Keratinocyte (primary cell): ENCODE measurements at regions not wholly inside any gene's neighbourhood (a gene's known extent, or its start where the extent isn't known, plus 50 kb on each side); places are given as distances from the start of the nearest gene placed in this dataset.
"Not testable (repeated sequence)": the region's sequence is repeated elsewhere in the genome, so short reads cannot be mapped to it uniquely, and the experiment has no call there.

Experiments used
- DNase-seq: peaks from one replicate; pipeline ENCODE4 v3.0.0-alpha.2; 2011; ENCODE audit warnings: low read depth, missing footprints, low spot score
- FAIRE-seq: peaks from 2 replicates; lab custom pipeline; 2011; peaks lifted over from hg19 to GRCh38; lab: Jason Lieb, UNC
- H2AFZ ChIP-seq: 2 replicates; pipeline ENCODE4 v1.6.0; 2012; ENCODE audit warnings: low read length, control low read depth, inconsistent platforms; ENCODE audit not compliant: control insufficient read depth
- H3K27ac ChIP-seq: 2 replicates; pipeline ENCODE4 v1.5.1; 2011; ENCODE audit warnings: low read length; ENCODE audit not compliant: control insufficient read depth, insufficient read depth
- H3K27me3 ChIP-seq: 3 replicates; pipeline ENCODE4 v1.6.0; 2011; ENCODE audit warnings: low read length; ENCODE audit not compliant: control insufficient read depth, insufficient read depth; ENCODE audit errors: extremely low read depth
- H3K36me3 ChIP-seq, 2 experiments: 2 replicates in 1 of 2; 3 replicates in 1 of 2; pipeline ENCODE4 v1.5.1; 2011; ENCODE audit warnings: low read length in 2 of 2, mild to moderate bottlenecking in 1 of 2; ENCODE audit not compliant: control insufficient read depth in 2 of 2, insufficient read depth in 2 of 2; ENCODE audit errors: extremely low read depth in 1 of 2
- H3K4me1 ChIP-seq: 3 replicates; pipeline ENCODE4 v1.5.1; 2011; ENCODE audit warnings: low read length; ENCODE audit not compliant: control insufficient read depth, insufficient read depth; ENCODE audit errors: extremely low read depth
- H3K4me2 ChIP-seq: 3 replicates; pipeline ENCODE4 v1.6.0; 2011; ENCODE audit warnings: low read depth, low read length; ENCODE audit not compliant: control insufficient read depth, insufficient read depth; ENCODE audit errors: extremely low read depth
- H3K4me3 ChIP-seq, 3 experiments: fragments of 200-600 bp in 1 of 3; sonication (generic) in 1 of 3; 2 replicates in 2 of 3; 3 replicates in 1 of 3; pipeline ENCODE4 v1.5.1; 2011 to 2016; ENCODE audit warnings: low read length in 3 of 3, mild to moderate bottlenecking in 3 of 3, control low read depth in 2 of 3, inconsistent platforms in 1 of 3, low read depth in 1 of 3, mixed read lengths in 1 of 3, mixed run types in 1 of 3, moderate library complexity in 1 of 3; ENCODE audit not compliant: control insufficient read depth in 2 of 3, insufficient read depth in 2 of 3; ENCODE audit errors: extremely low read depth in 1 of 3
- H3K79me2 ChIP-seq: 2 replicates; pipeline ENCODE4 v1.6.0; 2012; ENCODE audit warnings: low read length; ENCODE audit not compliant: control insufficient read depth, insufficient read depth
- H3K9ac ChIP-seq: 3 replicates; pipeline ENCODE4 v1.6.0; 2011; ENCODE audit warnings: low read length; ENCODE audit not compliant: control insufficient read depth, insufficient read depth; ENCODE audit errors: extremely low read depth
- H3K9me1 ChIP-seq: 3 replicates; pipeline ENCODE4 v1.6.0; 2011; ENCODE audit warnings: low read length; ENCODE audit not compliant: control insufficient read depth, insufficient read depth; ENCODE audit errors: extremely low read depth
- H3K9me3 ChIP-seq: 2 replicates; pipeline ENCODE4 v1.5.1; 2012; ENCODE audit warnings: low read depth, low read length; ENCODE audit not compliant: control insufficient read depth
- H4K20me1 ChIP-seq: 3 replicates; pipeline ENCODE4 v1.6.0; 2011; ENCODE audit warnings: low read length; ENCODE audit not compliant: control insufficient read depth, insufficient read depth; ENCODE audit errors: extremely low read depth
- CTCF ChIP-seq, 3 experiments: IDR thresholded peaks in 1 of 3; conservative IDR thresholded peaks in 1 of 3; optimal IDR thresholded peaks in 1 of 3; 2 replicates in 2 of 3; 3 replicates in 1 of 3; pipeline versions ENCODE3 to v1.5.1; 2011; ENCODE audit warnings: low read length in 3 of 3, mild to moderate bottlenecking in 3 of 3, moderate library complexity in 2 of 3, control low read depth in 1 of 3, inconsistent platforms in 1 of 3; ENCODE audit not compliant: insufficient read depth in 2 of 3; ENCODE audit errors: extremely low read depth in 1 of 3
- EZH2 ChIP-seq: IDR thresholded peaks from one replicate; pipeline ENCODE4 v1.6.1; 2012; ENCODE audit warnings: inconsistent platforms, mild to moderate bottlenecking, low read length, moderate library complexity
- dilution Hi-C: fragments of 300-500 bp; cut with MboI; formaldehyde crosslinking; loops from one replicate; pipeline ENCODE4 v1.7.0; 2020; ENCODE audit warnings: low sequenced_read_pairs; ENCODE audit not compliant: extremely low pct_ligation_motif_present

DNA sequence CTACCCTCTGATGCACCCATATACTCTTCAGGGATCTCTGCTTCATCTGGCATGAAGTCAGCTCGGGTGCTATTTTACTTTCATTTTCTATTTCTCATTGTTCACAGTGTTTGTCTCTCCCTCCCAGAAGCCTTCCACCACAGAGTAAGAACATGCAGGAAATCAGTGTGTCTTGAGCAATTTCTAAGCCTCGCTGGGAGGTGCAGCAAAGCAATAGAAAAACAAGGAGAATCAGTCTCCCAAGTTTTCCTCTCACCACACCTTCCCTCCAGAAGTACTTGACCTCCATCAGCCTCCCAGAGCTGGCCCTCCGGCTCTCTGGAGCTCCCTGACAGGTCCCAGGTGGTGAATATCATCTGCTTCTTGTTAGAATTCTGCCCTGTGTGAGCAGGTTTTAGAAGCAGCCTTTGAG, 594.7 kb upstream of the CAMK1G start:
- DNase-seq (no peak), FAIRE-seq (peak; percentile 62)
- H3K4me3 ChIP-seq = peak overlapping the region in 2 of 3 experiments; percentile 61 to 68
- TF ChIP-seq CTCF (optimal IDR thresholded peaks at IDR 0.05 in 1 of 3, IDR thresholded peaks at IDR 0.05 in 1 of 3, conservative IDR thresholded peaks at IDR 0.05 in 1 of 3; ENCODE audit: extremely low read depth in 1 of 3, insufficient read depth in 2 of 3, low read length in 3 of 3) (no peak), EZH2 (no peak)
- peak overlapping the region; percentile 94 for H3K4me2 ChIP-seq
- H4K20me1 ChIP-seq = no peaks in the 10 kb centered on the region
- peaks cover 18% of the 10 kb centered on the region for H3K4me1 ChIP-seq
- peak overlapping the region; percentile 58 for H3K9ac ChIP-seq
- dilution Hi-C loops = no loop called here
- H3K27ac ChIP-seq = peak overlapping the region; percentile 1
- H3K9me3 ChIP-seq = no peaks in the 10 kb centered on the region
- no peaks in the 10 kb centered on the region for H3K79me2 ChIP-seq
- H3K36me3 ChIP-seq = no peaks in the 10 kb centered on the region
- H2AFZ ChIP-seq = peak overlapping the region; percentile 95
- no peaks in the 10 kb centered on the region for H3K9me1 ChIP-seq
- no peaks in the 10 kb centered on the region for H3K27me3 ChIP-seq

DNA sequence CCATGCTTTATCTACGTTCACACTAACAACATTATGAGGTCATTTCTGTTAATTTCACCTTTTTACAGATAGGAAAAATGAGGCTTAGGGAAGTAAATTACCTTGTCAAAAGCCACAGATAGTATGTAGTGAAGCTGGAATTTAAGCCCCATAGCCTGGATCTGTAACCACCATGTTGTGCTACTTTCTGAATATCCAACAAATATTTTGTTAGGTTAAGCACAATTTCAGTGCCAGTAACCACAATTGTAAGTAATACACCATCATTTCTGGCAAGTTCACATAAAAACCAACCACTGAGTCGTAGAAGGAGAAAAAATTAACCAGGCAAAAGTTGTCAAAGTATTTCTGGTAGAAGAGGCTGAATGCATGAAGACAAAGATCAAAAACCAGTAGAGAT, 593.1 kb upstream of the CAMK1G start:
- FAIRE-seq (no peak), DNase-seq (no peak)
- Histone ChIP-seq H3K4me2 (no peak overlapping the region), H3K4me1 (peaks cover 9% of the 10 kb centered on the region), H3K4me3 (no peak overlapping the region), H4K20me1 (no peaks in the 10 kb centered on the region), H3K79me2 (no peaks in the 10 kb centered on the region), H3K9ac (no peak overlapping the region), H3K36me3 (no peaks in the 10 kb centered on the region), H3K9me1 (no peaks in the 10 kb centered on the region), H3K27me3 (no peaks in the 10 kb centered on the region), H3K9me3 (no peaks in the 10 kb centered on the region), H3K27ac (no peak overlapping the region), H2AFZ (no peak overlapping the region)
- dilution Hi-C loops = no loop called here
- TF ChIP-seq CTCF (optimal IDR thresholded peaks at IDR 0.05 in 1 of 3, IDR thresholded peaks at IDR 0.05 in 1 of 3, conservative IDR thresholded peaks at IDR 0.05 in 1 of 3; ENCODE audit: extremely low read depth in 1 of 3, insufficient read depth in 2 of 3, low read length in 3 of 3) (no peak), EZH2 (no peak)

- FAIRE-seq, H3K4me1 ChIP-seq, H4K20me1 ChIP-seq, H3K27ac ChIP-seq, H2AFZ ChIP-seq, H3K9me3 ChIP-seq, H3K4me2 ChIP-seq, dilution Hi-C loops, H3K9ac ChIP-seq, H3K36me3 ChIP-seq, H3K4me3 ChIP-seq, H3K9me1 ChIP-seq, H3K27me3 ChIP-seq, DNase-seq, H3K79me2 ChIP-seq: not testable (repeated sequence)
These were observed 586.5 kb upstream of the CAMK1G start for GRCh38 chr1:208997053-208997452.
